ENCODE measurements at regions not wholly inside any gene's neighbourhood (a gene's known extent, or its start where the extent isn't known, plus 50 kb on each side); places are given as distances from the start of the nearest gene placed in this dataset.

GRCh38 chr9:82418334-82418733, 429.8 kb downstream of the SPATA31D1 start:
- TF ChIP-seq EZH2 (IDR thresholded peaks at IDR 0.05; ENCODE audit: borderline replicate concordance, insufficient read depth, low read length, poor library complexity, severe bottlenecking) (no peak), CTCF (IDR thresholded peaks at IDR 0.05; ENCODE audit: poor library complexity, severe bottlenecking) (no peak), RAD21 (conservative IDR thresholded peaks at IDR 0.05) (no peak), TAF1 (IDR thresholded peaks at IDR 0.05; ENCODE audit: low read depth) (no peak), POLR2AphosphoS5 (IDR thresholded peaks at IDR 0.05) (no peak), MXI1 (conservative IDR thresholded peaks at IDR 0.05; ENCODE audit: poor library complexity, severe bottlenecking) (no peak), SMC3 (conservative IDR thresholded peaks at IDR 0.05; ENCODE audit: poor library complexity) (no peak), EP300 (conservative IDR thresholded peaks at IDR 0.05; ENCODE audit: poor library complexity, severe bottlenecking) (no peak)
- TF ChIP-seq, protein P1, sequence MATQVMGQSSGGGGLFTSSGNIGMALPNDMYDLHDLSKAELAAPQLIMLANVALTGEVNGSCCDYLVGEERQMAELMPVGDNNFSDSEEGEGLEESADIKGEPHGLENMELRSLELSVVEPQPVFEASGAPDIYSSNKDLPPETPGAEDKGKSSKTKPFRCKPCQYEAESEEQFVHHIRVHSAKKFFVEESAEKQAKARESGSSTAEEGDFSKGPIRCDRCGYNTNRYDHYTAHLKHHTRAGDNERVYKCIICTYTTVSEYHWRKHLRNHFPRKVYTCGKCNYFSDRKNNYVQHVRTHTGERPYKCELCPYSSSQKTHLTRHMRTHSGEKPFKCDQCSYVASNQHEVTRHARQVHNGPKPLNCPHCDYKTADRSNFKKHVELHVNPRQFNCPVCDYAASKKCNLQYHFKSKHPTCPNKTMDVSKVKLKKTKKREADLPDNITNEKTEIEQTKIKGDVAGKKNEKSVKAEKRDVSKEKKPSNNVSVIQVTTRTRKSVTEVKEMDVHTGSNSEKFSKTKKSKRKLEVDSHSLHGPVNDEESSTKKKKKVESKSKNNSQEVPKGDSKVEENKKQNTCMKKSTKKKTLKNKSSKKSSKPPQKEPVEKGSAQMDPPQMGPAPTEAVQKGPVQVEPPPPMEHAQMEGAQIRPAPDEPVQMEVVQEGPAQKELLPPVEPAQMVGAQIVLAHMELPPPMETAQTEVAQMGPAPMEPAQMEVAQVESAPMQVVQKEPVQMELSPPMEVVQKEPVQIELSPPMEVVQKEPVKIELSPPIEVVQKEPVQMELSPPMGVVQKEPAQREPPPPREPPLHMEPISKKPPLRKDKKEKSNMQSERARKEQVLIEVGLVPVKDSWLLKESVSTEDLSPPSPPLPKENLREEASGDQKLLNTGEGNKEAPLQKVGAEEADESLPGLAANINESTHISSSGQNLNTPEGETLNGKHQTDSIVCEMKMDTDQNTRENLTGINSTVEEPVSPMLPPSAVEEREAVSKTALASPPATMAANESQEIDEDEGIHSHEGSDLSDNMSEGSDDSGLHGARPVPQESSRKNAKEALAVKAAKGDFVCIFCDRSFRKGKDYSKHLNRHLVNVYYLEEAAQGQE (IDR thresholded peaks at IDR 0.05; ENCODE audit: borderline replicate concordance) = no peak
